ENCODE measurements at regions not wholly inside any gene's neighbourhood (a gene's known extent, or its start where the extent isn't known, plus 50 kb on each side); places are given as distances from the start of the nearest gene placed in this dataset.
A peak's percentile ranks its signal among the peaks of the same experiment; 100 is the strongest.
"Not testable (repeated sequence)": the region's sequence is repeated elsewhere in the genome, so short reads cannot be mapped to it uniquely, and the experiment has no call there.

DNA sequence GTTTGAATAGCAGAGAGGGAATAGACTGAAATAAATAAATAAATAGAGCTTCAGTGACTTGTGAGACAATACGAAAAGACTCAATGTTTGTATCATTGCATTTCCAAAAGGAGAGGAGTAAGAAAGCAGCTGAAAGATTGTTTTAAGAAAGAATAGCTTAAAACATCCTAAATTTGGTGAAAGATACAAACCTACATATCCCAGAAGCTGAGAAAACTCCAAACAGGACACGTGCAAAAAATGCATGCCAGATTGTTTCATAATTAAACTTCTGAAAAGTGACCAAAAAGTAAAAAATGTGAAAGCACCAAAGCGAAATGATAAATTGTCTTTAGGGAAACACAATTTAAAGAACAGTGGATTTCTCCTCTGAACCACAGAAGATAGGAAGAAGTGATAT, 711.0 kb downstream of the AACS start:
- no peak for DNase-seq (ENCODE audit: low spot score)

DNA sequence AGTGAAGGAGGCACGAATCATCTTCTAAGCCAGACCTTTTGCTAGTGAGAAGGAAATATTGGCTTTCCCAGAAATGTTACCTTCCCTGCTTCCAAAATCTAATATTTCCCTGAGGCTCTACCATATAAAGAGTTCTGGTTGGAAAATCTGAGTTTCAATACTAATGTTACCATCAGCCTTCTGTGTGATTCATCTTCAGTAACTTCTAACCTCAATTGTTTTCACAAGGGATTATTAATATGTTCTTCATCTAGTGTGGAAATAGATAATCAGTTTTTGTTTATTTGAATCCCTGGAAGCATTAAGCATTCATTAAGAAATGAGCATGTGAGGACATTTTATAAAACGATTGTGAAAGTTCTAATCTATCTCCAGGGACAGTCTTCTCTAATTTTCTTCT, 720.9 kb downstream of the AACS start:
- DNase-seq (ENCODE audit: low spot score), result no peak

DNA sequence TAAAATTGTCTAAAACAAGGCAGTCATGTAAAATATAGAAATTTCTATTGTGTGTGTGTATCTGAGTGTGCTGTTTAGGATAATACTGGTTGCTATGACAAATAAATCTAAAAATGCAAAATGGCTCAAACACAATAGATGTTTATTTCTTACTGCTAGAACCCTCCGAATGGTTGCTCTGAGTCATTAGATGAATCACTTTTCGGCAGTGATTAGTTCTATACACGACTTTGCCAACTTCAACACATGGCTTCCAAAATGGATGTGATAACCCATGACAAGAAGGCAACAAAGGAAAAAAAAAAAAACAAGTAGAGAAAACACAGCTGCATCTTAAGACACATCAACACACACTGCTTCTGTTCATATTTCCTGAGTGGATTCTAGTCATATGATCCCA, 729.2 kb downstream of the AACS start:
- no peak for DNase-seq (ENCODE audit: low spot score)

DNA sequence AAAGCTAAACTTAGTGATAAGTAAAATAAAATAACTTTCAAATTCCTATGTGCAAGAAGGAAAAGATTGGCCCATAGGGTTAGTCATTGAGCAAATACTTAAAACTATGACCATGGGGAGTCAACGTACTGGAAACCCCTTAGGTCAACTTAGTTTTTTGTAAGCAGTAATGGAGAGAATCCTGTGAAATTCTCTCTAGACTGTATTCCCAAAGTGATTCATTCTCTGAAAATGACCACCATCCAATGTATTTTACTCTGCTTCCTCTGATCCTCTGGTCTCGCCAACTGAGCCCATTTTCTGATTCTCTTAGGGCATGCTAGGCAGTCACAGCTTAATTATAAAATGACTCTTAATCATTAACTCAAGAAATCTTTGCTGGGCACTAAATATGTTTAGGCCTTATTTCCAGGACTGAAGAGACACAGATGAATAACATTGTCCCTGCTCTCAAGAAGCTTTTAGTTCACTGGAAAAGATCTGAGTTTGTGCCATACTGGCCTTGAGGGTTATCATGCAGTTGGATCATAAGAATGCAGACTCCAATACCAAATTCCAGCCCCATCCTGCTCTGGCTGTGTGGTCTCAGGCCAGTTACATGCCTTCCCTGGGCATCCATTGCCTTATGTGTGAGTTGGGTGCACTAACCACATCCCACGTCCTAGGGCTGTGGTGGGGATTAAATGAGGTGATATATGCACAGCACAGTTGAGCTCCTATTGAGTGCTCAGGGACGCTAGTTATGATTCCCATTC, 732.4 kb downstream of the AACS start:
- peak; percentile 66 for DNase-seq (ENCODE audit: low spot score)

DNA sequence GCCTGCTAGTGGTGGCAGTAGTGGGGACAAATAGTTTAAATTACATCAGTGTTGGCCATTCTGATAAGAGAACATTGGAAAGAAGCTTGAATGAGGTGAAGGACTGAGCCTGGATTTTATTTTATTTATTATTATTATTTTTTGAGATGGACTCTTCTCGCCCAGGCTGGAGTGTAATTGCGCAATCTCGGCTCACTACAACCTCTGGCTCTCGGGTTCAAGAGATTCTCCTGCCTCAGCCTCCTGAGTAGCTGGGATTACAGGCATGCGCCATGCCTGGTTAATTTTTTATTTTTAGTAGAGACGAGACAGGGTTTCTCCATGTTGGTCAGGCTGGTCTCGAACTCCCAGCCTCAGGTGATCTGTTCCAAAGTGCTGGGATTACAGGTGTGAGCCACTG, 739.4 kb downstream of the AACS start:
- DNase-seq (ENCODE audit: low spot score), result no peak

DNA sequence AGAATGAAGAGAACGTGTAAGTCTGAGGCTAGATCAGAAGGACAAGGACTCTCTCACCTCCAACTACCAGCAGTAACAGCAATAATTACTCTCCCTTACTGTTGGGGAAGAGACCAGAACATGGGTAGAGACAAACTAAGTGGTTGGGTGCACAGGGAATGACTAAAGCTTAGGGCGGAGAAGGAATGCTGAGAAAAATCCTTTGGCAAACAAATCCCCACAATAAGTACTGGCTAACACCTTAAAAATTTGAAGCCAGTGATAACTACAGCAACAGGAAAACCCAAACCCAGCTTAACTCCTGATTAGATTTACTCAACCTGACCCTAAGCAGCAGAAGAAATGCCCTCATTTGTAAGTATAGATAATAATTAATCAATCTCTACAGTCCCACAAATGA, 759.0 kb downstream of the AACS start:
- DNase-seq (ENCODE audit: low spot score), result no peak

DNA sequence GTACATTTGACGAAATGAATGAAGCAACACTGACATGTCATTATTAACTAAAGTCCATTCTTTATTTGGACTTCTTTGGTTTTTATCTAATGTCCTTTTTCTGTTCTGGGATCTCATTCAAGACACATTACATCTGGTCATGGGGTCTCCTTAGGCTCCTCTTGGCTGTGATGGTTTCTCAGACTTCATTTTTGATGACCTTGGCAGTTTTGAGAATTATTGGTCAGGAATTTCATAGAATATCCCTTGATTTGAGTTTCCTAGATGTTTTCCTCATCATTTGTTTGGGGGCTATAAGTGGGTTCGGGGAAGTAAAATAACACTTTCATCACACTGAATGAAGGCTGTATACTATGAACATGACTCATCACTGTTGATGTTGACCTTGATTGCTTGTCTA, 770.6 kb downstream of the AACS start:
- DNase-seq (ENCODE audit: low spot score), result no peak

DNA sequence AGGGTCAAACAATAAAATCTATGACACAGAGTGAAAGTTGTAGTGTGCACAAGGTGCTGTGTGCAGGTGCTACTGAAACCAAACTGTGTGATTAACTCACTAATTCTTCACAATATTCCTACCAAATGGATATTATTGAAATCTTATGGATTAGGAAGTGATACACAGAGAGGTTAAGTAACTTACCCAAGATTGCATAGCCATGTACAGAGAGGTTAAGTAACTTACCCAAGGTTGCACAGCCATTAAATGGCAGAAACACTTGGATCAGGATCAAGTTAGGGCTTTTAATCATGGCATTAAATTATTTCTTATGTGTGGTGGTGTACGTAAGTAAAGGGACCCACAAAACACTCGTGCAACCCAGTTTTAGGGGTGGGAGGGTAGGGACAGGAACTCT, 771.4 kb downstream of the AACS start:
- no peak for DNase-seq (ENCODE audit: low spot score)

DNA sequence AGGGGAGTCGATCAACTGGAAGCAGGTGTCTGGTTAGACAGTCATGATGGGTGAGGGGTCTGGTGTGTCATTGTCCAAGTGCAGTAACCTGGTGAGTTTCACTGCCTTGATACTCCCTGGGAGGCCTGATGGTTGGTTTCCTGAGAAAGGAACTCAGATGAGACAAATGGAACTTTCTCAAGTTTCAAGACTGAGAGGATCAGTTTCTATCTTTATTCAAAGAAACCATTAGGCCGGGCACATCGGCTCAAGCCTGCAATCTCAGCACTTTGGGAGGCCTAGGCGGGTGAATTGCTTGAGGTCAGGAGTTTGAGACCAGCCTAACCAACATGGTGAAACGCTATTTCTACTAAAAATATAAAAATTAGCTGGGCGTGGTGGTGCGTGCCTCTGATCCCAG, 776.1 kb downstream of the AACS start:
- DNase-seq (ENCODE audit: low spot score), result no peak

DNA sequence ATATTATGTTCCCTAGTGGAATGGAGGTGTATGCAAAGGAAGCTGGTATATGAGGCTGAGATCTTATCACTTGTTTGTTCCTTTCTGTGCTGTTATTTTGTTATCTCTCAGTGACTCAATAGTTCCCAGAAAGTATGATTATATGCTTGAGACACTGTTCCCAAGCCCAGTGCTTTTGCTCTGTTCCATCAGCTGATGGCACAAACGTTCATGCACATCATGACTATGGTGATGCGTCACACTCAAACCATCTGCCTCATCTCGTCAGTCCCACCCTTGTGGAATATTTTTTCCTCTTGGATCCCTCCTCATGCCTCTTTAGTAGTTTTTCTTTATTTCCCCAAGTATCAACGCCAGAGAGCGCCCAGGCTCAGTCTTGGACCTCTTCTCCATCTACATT, 786.9 kb downstream of the AACS start:
- DNase-seq (ENCODE audit: low spot score), result no peak

DNA sequence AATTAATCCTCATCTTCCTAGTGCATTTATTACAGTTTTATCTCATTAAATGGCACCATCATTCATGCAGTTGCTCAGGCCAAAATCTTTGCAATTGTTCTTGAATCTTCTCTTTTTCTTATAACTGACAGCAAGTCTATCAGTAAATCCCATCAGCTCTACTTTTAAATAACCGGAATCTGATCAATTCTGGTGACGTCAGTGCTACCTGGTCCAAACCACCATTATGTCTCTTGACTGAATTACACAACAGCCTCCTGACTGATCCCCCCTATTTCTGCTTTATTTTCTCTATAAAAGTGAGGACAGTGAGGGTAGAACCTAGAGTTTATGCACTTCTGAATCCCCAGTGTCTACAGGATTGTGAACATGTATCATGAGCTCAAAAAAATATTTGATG, 787.4 kb downstream of the AACS start:
- DNase-seq (ENCODE audit: low spot score), result no peak

DNA sequence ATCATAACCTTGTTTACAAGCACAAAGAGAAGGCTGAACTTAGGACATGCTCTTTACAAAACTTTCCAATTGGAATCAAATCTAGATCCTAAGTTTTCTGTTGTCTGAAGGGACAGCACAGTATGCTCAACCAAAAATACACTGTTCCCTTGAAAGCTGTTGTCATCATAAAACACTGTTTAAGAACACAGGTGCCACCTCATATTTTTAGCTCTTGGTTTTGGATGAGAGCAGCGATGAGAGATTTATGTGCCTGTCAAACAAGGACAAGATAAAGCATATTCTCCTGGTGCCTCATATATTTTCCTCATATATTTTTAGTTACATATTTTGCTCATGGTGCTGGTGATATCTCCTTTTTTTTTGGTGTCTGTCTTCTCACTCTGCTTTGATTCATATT, 788.4 kb downstream of the AACS start:
- DNase-seq (ENCODE audit: low spot score), result no peak

DNA sequence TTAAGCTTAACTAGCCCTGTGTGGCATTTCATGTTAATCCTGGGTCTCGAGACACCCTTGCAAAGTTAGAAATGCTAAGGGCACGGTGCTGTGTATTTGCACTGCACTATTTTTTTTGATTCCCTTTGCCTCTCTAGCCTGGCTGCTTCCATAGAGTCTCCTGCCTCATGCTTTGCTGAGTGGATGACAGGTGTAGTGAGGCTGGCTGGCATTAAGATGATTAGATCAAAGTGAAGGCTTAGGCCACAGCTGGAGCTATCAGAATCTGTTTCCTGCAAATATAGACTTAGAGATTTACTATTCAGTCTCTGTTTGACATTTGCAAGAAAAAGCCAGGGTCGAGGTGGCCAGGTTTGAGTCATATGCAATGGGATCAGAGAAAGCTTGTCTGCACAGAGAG, 791.1 kb downstream of the AACS start:
- DNase-seq (ENCODE audit: low spot score), result no peak

DNA sequence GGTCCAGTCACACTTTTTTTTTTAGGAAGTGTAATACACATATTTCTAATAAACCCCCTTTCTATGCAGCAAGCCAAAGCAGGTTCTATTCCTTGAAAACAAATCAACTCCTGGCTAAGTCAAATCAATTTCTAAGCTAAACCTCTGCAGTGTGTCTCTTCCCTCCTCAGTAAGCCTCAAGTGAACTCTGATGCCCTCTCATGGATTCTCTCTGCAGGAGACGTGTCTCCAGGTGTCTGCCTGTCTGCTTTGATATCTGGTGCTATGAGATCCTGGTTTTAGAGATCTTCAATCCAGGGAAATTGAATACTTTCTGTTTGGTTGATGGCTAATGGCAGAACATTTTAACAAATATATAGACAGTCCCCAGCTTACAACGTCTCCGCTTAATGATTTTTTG, 791.7 kb downstream of the AACS start:
- no peak for DNase-seq (ENCODE audit: low spot score)

DNA sequence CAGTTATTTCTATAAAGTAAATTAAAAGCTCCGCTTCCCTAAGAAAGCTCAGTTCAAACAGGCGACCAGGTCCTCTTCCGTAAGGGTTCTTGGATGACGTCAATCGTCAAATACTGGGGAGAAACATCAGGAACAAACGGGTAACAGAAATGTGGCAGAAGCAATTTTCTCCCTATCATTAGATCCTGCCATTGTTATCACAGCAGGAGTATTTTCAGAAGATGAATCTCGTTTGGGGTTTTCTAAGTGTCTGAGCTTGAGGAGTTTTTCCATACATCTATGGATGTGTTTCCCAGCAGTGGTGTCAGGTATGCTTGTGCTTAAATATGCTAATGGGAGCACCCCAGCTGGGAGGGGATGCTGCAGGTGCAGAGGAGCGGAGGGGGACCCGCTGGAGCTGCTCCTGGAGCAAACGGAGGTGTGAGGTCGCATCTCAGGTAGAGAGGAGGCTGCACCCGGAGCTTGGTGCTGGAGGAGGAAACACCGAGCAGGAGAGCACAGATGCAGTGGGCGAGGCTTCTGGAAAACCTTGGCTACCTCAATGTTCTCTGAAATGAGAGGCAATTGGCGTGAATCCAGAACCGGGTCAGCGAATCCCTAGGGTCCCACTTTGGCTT, 795.5 kb downstream of the AACS start:
- DNase-seq (ENCODE audit: low spot score), result no peak

DNA sequence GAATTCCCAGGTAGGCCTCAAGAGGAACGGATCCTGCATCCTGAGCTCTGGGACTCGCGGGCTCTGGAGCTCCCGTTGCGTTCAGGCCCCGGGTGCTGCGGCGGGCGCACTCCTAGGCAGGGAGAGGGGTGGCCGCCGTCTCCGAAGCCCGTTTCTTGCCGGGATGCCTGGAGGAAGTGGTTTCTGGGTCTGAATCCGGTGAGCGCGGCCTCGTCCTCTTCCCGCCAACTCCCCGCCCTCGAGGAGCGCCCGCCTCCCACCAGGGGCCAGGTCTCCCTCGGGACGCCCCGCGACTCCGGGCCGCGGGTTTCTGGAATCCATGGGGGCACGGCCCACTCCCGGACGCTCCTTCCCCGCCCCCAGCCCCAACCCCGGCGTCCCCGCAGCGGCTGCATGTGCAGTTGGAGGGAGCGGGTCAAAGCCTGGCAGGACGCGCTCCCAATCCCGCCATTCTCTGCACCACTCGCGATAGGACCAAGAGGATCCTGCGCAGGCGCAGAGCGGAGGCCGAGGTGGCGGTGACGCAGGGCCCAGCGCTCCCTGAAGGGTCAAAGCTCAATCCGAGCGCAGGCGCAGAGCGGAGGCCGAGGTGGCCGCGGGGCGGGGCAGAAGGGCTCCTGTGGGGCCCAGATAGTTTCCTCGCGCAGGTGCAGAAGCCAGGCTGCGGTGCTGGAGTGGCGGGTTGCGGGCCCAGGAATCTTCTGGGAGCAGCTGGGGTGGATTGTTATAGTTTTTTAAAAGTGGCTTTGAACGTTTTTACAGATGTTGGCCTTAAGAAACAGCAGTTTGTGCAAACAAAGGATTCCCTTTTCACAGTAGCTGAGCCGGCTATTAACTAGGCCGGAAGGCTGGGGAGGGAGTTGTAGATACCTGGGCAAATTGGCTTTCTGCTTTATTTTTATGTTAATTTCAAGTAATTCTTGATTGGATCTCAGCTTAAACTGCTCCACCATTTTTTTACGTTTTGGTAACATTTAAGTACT, 796.4 kb downstream of the AACS start:
- DNase-seq (ENCODE audit: low spot score), result peak; percentile 40

DNA sequence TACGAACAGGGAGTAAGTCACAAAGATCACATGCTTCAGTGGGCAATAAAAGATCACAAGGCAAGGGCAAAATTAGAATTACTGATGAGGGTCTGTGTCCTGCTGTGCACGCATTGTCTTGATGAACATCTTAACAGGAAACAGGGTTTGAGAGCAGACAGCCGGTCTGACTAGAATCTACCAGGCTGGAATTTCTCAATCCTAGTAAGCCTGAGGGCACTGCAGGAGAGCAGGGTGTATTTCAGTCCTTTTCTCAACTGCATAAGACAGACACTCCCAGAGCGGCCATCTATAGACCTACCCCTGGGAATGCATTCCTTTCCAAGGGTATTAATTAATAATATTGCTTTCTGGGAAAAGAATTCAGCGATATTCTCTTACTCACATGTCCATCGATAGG, 800.0 kb downstream of the AACS start:
- DNase-seq (ENCODE audit: low spot score), result not testable (repeated sequence)

DNA sequence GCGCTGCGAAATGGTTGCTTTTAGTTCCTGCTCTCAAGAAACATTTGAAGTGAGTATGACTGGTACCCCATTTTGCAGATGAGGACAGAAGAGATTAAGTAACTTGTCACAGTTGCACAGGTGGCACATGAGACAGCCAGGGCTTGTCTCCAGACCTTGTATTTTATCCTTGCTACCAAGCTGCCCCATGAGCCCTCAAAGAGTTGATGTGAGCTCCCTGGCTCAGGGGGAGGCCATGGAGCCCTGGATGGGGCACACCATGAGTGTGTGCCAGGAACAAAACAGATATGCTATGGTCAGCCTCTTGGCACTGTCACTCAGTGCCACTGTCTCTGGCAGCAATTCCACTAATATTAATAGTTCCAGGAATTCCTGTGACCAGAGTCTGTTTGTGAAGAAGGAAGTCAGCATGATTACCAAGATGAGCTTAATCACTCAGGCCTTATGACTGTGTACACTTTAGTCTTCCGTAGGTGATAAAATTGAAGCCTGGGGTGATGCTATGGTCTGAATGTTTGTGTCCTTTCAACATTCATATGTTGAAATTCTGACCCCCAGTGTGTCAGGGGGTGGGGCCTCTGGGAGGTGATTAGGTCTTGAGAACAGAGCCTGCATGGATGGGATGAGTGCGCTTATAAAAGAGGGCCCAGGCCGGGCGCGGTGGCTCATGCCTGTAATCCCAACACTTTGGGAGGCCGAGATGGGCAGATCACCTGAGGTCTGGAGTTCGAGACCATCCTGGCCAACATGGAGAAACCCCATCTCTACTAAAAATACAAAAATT, 806.8 kb downstream of the AACS start:
- no peak for DNase-seq (ENCODE audit: low spot score)

DNA sequence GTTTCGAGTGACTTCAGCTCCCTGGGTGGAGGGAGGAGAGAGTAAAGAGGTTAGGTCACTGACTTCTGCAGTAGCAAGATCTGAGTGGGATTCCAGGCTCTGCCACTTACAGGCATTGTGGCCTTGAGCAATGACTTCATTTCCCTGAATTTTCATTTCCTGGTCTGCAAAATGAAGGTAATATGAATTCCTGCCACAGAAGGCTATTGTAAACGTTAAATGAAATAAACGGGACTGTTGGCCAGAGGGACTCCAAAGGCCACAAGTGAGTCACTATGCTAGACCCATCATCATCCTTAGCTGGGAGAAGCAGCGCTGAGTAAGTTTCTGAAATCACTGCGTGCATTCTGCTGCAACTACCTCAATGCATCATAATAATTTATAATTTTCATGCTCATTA, 807.8 kb downstream of the AACS start:
- DNase-seq (ENCODE audit: low spot score), result peak; percentile 40

DNA sequence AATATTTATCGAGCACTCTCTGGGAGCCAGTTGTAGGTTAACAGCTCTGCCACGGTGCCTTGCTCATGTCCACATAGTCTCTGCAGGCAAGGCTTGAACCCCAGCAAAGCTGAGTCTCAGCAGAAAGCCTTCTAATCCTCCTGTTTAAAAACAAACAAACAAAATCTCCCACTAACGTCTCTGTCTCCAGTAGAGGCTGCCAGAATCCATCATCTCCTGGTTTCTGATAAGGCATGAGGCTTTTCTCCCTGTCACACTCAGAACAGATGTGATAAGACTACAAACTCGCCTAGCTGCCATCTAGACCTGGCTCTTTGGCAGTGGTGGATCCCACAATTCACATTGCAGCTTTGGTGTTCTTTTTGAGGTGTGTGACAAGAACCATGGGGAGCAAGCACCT, 813.2 kb downstream of the AACS start:
- DNase-seq (ENCODE audit: low spot score), result no peak

DNA sequence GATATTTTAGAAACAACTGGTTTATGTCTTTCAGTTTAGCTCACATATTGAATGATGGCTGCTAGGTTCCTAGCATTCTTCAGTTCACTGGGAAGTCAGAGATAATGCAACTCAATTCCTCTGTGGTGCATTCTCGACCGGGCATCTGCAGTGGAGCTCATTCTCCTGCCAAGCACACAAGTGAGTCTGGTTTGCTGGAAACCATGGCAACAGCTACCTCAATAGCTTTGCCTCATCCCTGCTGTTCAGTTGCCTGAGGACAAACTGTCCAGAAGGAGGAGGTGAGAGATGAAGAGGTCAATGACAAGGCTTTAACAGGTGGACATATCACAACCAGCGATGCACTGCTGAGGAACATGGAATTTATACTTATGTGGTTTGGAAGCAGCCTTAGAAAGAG, 816.9 kb downstream of the AACS start:
- no peak for DNase-seq (ENCODE audit: low spot score)

DNA sequence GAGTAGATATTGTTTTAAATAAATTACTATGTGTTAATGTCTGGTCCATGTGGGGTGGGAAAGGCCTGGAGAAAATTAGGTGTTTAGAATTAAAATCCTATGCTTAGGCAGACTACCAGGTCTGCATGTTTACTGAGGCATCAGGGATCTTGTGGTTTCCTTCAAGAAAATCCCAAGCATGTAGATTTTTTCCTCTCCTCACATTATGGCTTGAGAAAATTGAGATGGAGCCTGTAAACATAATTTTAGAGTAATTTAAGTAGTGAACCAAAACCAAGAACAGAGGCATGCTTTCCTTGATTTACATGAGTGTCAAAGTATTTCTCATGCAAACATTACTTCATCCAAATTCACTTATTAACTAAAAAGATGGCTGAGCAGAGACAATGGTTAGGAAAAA, 823.7 kb downstream of the AACS start:
- DNase-seq (ENCODE audit: low spot score), result no peak
